Fibroblast of lung (primary cell): ENCODE measurements at regions not wholly inside any gene's neighbourhood (a gene's known extent, or its start where the extent isn't known, plus 50 kb on each side); places are given as distances from the start of the nearest gene placed in this dataset.

Experiments used
- EZH2 ChIP-seq: IDR thresholded peaks from 2 replicates; pipeline ENCODE4 v1.5.1; 2012; ENCODE audit warnings: low read length, control low read depth, mild to moderate bottlenecking; ENCODE audit errors: missing control alignments
- TF ChIP-seq, protein P1 (sequence below), 2 donors: IDR thresholded peaks in 1 of 2; conservative IDR thresholded peaks in 1 of 2; 1 replicate in 1 of 2; 2 replicates in 1 of 2; pipeline ENCODE4 v1.5.1; 2011 to 2012; ENCODE audit warnings: low read length in 2 of 2, control low read depth in 1 of 2, inconsistent platforms in 1 of 2, low read depth in 1 of 2, mild to moderate bottlenecking in 1 of 2

DNA sequence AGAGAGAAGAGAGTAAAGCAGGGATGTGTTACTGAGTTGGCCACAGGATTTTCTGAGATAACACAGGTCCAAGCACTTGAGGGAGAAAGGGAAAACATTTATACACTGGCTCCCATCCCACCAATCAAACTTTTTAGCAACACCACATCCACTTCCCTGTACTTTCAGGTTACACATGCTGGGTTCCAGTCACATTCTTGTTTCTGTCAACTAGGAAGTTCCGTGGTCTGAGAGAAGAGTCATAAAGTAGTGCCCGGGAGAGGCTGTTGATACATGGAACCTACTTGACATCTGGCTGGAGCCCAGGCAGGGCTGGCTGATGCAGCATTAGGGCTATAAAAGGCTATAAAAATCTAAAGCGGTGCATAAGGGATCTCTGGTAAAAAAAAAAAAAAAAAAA is 473.9 kb upstream of the COX7C start:
- TF ChIP-seq, protein P1, sequence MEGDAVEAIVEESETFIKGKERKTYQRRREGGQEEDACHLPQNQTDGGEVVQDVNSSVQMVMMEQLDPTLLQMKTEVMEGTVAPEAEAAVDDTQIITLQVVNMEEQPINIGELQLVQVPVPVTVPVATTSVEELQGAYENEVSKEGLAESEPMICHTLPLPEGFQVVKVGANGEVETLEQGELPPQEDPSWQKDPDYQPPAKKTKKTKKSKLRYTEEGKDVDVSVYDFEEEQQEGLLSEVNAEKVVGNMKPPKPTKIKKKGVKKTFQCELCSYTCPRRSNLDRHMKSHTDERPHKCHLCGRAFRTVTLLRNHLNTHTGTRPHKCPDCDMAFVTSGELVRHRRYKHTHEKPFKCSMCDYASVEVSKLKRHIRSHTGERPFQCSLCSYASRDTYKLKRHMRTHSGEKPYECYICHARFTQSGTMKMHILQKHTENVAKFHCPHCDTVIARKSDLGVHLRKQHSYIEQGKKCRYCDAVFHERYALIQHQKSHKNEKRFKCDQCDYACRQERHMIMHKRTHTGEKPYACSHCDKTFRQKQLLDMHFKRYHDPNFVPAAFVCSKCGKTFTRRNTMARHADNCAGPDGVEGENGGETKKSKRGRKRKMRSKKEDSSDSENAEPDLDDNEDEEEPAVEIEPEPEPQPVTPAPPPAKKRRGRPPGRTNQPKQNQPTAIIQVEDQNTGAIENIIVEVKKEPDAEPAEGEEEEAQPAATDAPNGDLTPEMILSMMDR (conservative IDR thresholded peaks at IDR 0.05 in 1 of 2, IDR thresholded peaks at IDR 0.05 in 1 of 2; ENCODE audit: low read depth in 1 of 2, low read length in 2 of 2) = no peak
- no peak for TF ChIP-seq EZH2
